ENCODE measurements at regions not wholly inside any gene's neighbourhood (a gene's known extent, or its start where the extent isn't known, plus 50 kb on each side); places are given as distances from the start of the nearest gene placed in this dataset.

GRCh38 chr5:168046163-168046562 is 245.3 kb upstream of the WWC1 start:
- DNase-seq = no peak

GRCh38 chr5:168047043-168047668 is 244.3 kb upstream of the WWC1 start:
- peak; percentile 11 for DNase-seq

- no peak for DNase-seq
Observed at GRCh38 chr5:168047669-168048111, 243.8 kb upstream of the WWC1 start.

GRCh38 chr5:168048486-168048885 is 243.0 kb upstream of the WWC1 start:
- DNase-seq = no peak

DNA sequence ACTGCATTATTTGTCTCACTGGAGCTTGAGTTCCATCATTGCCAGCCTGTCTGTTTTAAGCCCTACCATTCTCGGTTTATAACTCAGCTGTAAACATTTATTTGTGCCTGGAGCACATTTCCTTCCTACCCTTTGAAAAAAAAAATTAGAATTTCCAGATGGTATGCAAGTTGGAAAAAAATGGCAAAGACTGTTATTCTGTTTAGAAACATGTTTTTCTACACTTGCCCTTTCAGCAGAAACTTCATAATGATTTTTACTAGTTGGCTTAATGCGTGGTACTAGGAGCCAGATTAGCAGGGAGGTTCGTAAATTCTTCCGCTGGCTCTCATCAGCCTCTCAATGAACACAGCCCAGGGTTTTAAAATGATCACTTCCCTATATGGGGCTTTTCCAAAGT is 238.8 kb upstream of the WWC1 start:
- DNase-seq = no peak

GRCh38 chr5:168054091-168054490 is 237.4 kb upstream of the WWC1 start:
- DNase-seq = no peak

- DNase-seq = no peak
Observed at GRCh38 chr5:168055141-168055683, 236.2 kb upstream of the WWC1 start.

GRCh38 chr5:168055961-168056360 is 235.5 kb upstream of the WWC1 start:
- DNase-seq = no peak

DNA sequence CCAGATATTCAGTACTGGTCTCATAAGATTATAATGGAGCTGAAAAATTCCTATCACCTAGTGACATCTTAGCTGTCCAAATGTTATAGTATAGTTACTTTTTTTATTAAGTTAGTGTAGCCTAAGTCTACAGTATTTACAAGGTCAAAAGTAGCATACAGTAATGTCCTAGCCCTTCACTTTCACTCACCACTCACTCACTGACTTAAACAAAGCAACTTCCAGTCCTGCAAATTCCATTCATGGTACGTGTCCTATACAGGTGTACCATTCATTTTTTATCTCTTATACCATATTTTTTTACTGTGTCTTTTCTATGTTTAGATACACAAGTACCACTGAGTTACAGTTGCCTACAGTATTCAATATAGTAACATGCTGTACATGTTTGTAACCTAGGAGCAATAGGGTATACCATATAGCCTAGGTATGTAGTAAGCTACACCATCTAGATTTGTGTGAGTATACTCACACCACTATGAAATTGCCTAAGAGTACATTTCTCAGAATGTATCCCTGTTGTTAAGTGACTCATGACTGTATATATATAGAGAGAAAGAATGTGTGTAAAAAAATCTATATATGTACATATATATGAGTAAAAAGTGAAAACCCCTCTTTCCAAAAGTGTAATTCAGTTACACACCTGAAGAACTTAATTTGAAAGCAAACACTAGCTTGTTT is 234.8 kb upstream of the WWC1 start:
- DNase-seq = no peak

DNA sequence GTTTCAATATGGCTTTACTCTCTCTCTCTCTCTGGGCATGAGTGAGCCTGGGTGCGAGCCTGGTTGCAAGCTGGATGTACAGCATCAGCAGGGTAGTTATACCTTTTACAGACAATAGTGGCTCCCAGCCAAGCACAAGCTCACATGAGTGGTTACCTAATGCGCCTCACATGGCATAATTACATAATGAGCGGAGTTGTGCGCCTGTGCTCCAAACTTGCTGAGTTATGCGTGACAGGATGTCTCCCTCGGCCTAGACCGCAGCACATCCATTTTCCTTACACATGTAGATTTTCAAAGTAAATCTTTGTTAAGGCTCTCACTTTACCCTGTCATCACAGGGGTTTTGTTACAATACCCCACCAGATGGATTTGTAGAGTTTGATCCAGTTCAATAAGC is 233.5 kb upstream of the WWC1 start:
- DNase-seq = no peak

DNA sequence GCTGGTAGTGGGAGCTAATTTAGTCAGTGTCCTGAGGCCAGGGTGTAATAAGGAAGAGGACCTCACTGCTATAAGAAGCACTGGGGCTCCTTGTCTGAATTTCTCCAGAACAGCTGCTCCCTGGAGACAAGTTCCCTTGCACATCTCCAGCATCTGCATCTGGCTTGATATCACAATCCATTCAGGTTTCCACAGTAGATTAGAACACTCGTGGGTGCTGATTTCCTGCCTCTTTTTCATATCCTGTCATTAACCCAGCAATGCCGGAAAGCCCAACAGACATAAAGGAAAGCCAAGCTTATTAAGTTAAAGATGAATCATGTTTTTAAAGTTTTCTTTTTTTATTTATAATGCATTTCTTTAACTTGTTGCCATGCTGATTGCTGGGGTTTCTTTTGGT is 232.3 kb upstream of the WWC1 start:
- DNase-seq = no peak

DNA sequence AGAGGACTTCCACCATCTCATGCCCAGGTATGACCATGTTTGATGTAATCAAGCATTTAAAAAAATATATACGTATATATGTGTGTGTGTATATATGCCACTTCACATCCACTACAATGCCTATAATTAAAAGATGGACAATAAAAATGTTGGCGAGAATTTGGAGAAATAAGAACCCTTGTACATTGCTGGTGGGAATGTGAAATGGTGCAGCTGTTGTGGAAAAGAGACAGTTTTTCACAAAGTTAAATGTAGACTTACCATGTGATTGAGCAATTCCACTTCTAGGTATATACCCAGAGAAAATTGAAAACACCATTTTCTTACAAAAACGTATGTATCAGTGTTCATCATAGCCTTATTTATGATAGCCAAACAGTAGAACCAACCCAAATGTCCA is 229.2 kb upstream of the WWC1 start:
- DNase-seq = no peak

DNA sequence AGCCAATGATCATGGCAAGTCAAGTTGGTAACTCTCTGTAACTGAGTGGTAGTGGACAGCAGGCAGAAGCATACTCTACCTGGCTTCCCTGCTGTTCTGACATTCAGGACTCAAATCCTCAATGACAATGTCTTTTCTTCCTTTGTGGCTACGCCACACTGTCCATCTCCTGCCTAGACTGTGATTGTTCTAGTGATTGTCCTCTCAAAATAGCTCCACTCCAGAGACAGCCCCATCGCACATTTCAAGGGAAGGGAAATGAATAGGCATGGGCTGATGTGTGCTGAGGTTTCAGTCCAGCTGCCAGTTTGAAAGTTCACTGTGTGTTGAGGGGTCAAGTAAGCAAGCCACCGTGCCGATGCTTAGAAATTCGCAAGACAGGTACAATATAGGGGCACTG is 227.0 kb upstream of the WWC1 start:
- no peak for DNase-seq

GRCh38 chr5:168064933-168065622 is 226.4 kb upstream of the WWC1 start:
- no peak for DNase-seq

DNA sequence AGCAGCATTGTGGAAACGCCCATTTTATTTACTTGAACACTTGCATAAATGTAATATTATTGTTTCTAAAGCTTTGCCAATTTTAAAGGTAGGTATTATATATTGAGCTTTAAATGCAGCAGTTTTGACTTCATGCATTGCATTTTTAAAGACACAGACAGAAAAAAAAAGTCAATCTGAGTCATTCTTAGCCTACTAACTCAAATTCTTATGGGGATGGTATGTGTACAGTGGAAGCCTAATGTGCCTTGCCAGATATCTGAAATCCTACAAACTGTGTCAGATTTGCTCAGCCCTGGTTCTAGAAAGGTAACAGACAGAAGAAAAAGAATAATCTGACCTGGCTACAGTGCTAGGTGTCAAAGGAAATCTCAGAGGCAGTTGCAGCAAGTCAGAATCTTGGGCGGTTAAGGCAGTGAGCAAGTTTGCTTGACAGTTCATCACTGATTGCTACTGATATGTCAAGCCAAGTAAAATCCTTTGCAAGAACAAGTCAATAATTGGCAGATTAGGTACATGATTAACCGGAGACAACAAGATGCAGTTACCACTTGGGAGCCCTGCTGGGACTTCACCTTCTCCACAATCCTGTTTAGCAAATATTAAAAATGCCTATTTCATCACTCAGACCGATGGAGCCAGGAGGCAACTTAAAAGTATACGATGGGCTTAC is 224.8 kb upstream of the WWC1 start:
- no peak for DNase-seq

- DNase-seq = no peak
Observed at GRCh38 chr5:168070761-168071160, 220.7 kb upstream of the WWC1 start.

GRCh38 chr5:168072665-168073064 is 218.8 kb upstream of the WWC1 start:
- no peak for DNase-seq

DNA sequence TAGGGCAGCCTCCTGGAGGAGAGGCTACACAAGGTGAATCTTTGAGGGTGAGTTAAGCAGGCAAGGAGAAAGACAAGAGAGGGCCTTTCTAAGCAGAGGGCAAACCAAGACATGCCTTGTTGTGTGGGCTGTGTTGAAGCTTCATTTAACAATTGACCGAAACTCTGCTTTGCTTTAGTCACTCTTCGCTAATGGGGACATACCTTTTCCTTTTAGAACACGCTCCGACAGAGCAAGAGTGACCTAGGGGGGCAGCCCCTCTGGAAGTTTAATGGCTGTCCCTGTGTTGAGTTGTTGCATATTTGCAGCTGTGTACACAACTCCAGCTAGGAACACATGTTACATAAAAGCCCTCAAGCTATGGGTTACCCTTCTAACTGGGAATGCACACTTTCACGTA is 218.1 kb upstream of the WWC1 start:
- no peak for DNase-seq

GRCh38 chr5:168073991-168074800 is 217.2 kb upstream of the WWC1 start:
- no peak for DNase-seq

DNA sequence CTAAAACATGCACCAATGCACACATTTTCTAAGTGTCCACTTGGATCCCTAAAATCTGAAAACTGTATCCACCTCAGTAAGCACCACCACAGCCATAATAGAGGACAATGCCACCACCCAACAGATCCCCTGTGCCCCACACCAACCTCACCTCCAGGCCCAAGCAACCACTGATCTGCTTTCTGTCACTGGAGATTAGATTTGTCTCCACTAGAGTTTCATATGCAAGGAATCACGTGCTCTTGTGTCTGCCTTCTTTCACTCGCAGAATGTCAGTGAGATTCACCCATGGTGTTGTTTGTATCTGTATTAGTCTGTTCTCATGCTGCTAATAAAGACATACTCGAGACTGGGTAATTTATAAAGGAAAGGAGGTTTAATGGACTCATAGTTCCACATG is 216.1 kb upstream of the WWC1 start:
- no peak for DNase-seq

- peak; percentile 26 for DNase-seq
Observed at GRCh38 chr5:168076561-168076991, 214.9 kb upstream of the WWC1 start.

DNA sequence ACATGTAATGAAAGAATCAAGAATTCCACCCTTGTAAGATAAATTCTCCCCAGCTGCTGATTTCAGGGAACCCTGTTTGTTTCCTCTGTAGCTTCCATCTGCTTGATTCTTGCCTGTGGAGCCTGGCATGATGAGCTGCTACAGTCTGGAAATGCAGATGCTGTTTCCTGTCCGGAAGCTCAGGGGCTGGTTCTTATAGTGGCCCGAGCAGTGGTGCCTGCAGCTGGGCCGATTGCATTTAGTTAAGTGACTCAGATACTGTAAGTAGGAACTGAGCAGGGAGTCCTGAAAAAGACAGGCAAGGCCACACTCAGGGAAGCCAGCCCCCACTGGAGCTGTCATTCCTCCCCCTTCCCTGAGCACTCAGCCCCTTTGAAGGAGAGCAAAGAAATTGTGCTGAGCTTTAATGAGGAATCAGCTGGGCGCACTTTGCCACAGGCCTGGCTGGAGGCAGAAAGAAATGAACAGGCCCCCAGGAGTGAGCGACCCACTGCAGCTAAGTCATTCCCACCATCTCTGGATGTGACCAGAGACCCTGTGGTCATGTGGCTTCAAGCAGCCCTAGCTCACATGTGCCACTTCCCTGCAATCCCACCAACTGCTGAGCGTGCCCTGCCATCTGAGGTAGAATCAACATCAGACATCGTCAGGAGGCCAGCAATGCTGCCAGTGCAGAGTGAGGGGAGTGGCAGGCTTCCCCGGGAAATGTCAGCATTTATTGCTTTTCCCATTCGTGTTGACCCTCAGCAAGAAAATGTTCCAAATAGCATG is 206.0 kb upstream of the WWC1 start:
- no peak for DNase-seq

Measured in activated CD4-positive, alpha-beta T cell treated with anti-CD3 and anti-CD28 coated beads for 48 hours (primary cell).